Progenitor cell of endocrine pancreas (in vitro differentiated cells): ENCODE measurements at regions not wholly inside any gene's neighbourhood (a gene's known extent, or its start where the extent isn't known, plus 50 kb on each side); places are given as distances from the start of the nearest gene placed in this dataset.

Source experiments
- DNase-seq: peaks from one replicate; pipeline ENCODE4 v3.0.0; 2021; ENCODE audit warnings: low spot score; ENCODE audit not compliant: unreplicated experiment
- H3K27ac Mint-ChIP-seq: 2 replicates; pipeline ENCODE4 v1.8.0; 2021; ENCODE audit warnings: mild to moderate bottlenecking, moderate library complexity, mixed read lengths
- H3K27me3 Mint-ChIP-seq: 2 replicates; pipeline ENCODE4 v1.8.0; 2021; ENCODE audit warnings: mixed read lengths
- H3K36me3 Mint-ChIP-seq: 2 replicates; pipeline ENCODE4 v1.8.0; 2022; ENCODE audit warnings: mixed read lengths; ENCODE audit not compliant: insufficient read depth
- H3K4me1 Mint-ChIP-seq: 2 replicates; pipeline ENCODE4 v1.8.0; 2021; ENCODE audit warnings: low read depth, mixed read lengths
- H3K4me3 Mint-ChIP-seq: 2 replicates; pipeline ENCODE4 v1.8.0; 2021; ENCODE audit warnings: low read depth, mild to moderate bottlenecking, moderate library complexity, mixed read lengths
- H3K9me3 Mint-ChIP-seq: 2 replicates; pipeline ENCODE4 v1.8.0; 2021; ENCODE audit warnings: low read depth, mixed read lengths
- CTCF ChIP-seq: fragments of 200-600 bp; sonication (generic); IDR thresholded peaks from one replicate; pipeline ENCODE4 v1.5.0; 2021; ENCODE audit warnings: antibody characterized with exemption, mild to moderate bottlenecking; ENCODE audit not compliant: unreplicated experiment

- Mint-ChIP-seq H3K4me1 (no peaks in the 10 kb centered on the region), H3K27me3 (no peaks in the 10 kb centered on the region), H3K36me3 (no peaks in the 10 kb centered on the region), H3K9me3 (no peaks in the 10 kb centered on the region), H3K4me3 (no peak overlapping the region), H3K27ac (no peak overlapping the region)
- TF ChIP-seq CTCF: no peak
- DNase-seq: no peak
Observed at GRCh38 chr7:137151041-137151689, 192.4 kb downstream of the PTN start.

GRCh38 chr7:137147338-137147720 lies 196.2 kb downstream of the PTN start:
- H3K4me3 Mint-ChIP-seq: no peak overlapping the region
- no peaks in the 10 kb centered on the region for H3K4me1 Mint-ChIP-seq
- H3K36me3 Mint-ChIP-seq: no peaks in the 10 kb centered on the region
- TF ChIP-seq CTCF: no peak
- H3K9me3 Mint-ChIP-seq: peaks cover 4% of the 10 kb centered on the region
- DNase-seq: no peak
- no peaks in the 10 kb centered on the region for H3K27me3 Mint-ChIP-seq
- no peak overlapping the region for H3K27ac Mint-ChIP-seq

GRCh38 chr7:137146552-137147337 lies 196.8 kb downstream of the PTN start:
- Mint-ChIP-seq H3K4me3 (no peak overlapping the region), H3K36me3 (no peaks in the 10 kb centered on the region), H3K27me3 (no peaks in the 10 kb centered on the region), H3K4me1 (no peaks in the 10 kb centered on the region), H3K9me3 (peaks cover 4% of the 10 kb centered on the region), H3K27ac (no peak overlapping the region)
- no peak for DNase-seq
- TF ChIP-seq CTCF: no peak

DNA sequence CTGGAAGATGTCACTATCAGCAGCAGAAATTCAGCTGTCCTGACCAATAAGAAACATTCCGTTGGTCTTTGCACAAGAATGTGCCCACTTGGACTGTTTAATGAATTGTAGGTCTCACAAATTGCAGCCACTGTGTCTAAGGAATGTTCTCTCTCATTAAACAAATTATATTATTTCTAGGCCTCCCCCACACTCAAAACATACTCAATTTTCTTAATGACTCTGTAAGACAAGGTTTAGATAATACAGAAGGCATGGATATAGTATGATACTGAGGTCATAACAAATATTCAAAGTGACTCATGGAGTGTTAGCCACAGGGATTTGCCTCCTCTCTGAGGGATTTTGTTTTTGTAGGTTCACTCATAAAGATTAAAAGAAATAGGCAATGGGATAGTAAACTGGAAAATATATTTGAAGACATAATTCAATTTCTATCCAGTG lies 197.5 kb downstream of the PTN start:
- peaks cover 4% of the 10 kb centered on the region for H3K9me3 Mint-ChIP-seq

GRCh38 chr7:137142376-137142775 lies 201.2 kb downstream of the PTN start:
- no peaks in the 10 kb centered on the region for H3K36me3 Mint-ChIP-seq

More for the DNA sequence above, 197.5 kb downstream of the PTN start:
- Mint-ChIP-seq H3K36me3 (no peaks in the 10 kb centered on the region), H3K27ac (no peak overlapping the region), H3K27me3 (no peaks in the 10 kb centered on the region), H3K4me3 (no peak overlapping the region), H3K4me1 (no peaks in the 10 kb centered on the region)
- no peak for DNase-seq
- no peak for TF ChIP-seq CTCF

More at GRCh38 chr7:137142376-137142775, 201.2 kb downstream of the PTN start:
- Mint-ChIP-seq H3K9me3 (peaks cover 8% of the 10 kb centered on the region), H3K4me1 (no peaks in the 10 kb centered on the region), H3K4me3 (no peak overlapping the region), H3K27ac (no peak overlapping the region), H3K27me3 (no peaks in the 10 kb centered on the region)
- DNase-seq: no peak
- no peak for TF ChIP-seq CTCF
